OCI-LY1 (cell line): ENCODE measurements at regions not wholly inside any gene's neighbourhood (a gene's known extent, or its start where the extent isn't known, plus 50 kb on each side); places are given as distances from the start of the nearest gene placed in this dataset.

Source experiments
- H2AFZ ChIP-seq: fragments of 200-600 bp; sonication (generic), shearing (Covaris generic); 2 replicates; pipeline ENCODE4 v1.6.0; 2014; ENCODE audit warnings: antibody characterized with exemption, mild to moderate bottlenecking, low read length
- H3F3A ChIP-seq: fragments of 200-600 bp; sonication (generic), shearing (Covaris generic); 2 replicates; pipeline ENCODE4 v1.6.0; 2014; ENCODE audit warnings: mild to moderate bottlenecking, antibody characterized with exemption, low read length, moderate library complexity; ENCODE audit not compliant: insufficient read depth
- H3K27ac ChIP-seq: fragments of 200-600 bp; sonication (generic); 2 replicates; pipeline ENCODE4 v1.5.1; 2014; ENCODE audit warnings: low read length, mixed run types, mild to moderate bottlenecking, low read depth; ENCODE audit not compliant: poor library complexity, severe bottlenecking
- H3K27me3 ChIP-seq: fragments of 200-600 bp; sonication (generic); 2 replicates; pipeline ENCODE4 v1.6.0; 2014; ENCODE audit warnings: antibody characterized with exemption, mild to moderate bottlenecking, low read length, moderate library complexity; ENCODE audit not compliant: insufficient read depth
- H3K36me3 ChIP-seq: fragments of 200-600 bp; sonication (generic); 2 replicates; pipeline ENCODE4 v1.6.1; 2014; ENCODE audit warnings: mild to moderate bottlenecking, antibody characterized with exemption, low read length, moderate library complexity, mixed read lengths; ENCODE audit not compliant: insufficient read depth
- H3K4me1 ChIP-seq: fragments of 200-600 bp; sonication (generic); 2 replicates; pipeline ENCODE4 v1.5.1; 2014; ENCODE audit warnings: mild to moderate bottlenecking, low read length, moderate library complexity; ENCODE audit not compliant: insufficient read depth, severe bottlenecking
- H3K4me2 ChIP-seq: fragments of 200-600 bp; sonication (generic), shearing (Covaris generic); 2 replicates; pipeline ENCODE4 v1.6.1; 2014; ENCODE audit warnings: low read length
- H3K4me3 ChIP-seq: fragments of 200-600 bp; sonication (generic); 2 replicates; pipeline ENCODE4 v1.5.1; 2014; ENCODE audit warnings: low read length, low read depth, mild to moderate bottlenecking, mixed read lengths; ENCODE audit not compliant: poor library complexity, severe bottlenecking
- H3K79me2 ChIP-seq: fragments of 200-600 bp; shearing (Covaris generic); 2 replicates; pipeline ENCODE4 v1.6.1; 2016; ENCODE audit warnings: mixed run types, low read length, mixed read lengths; ENCODE audit not compliant: insufficient read depth
- H3K9ac ChIP-seq: fragments of 200-600 bp; sonication (generic), shearing (Covaris generic); 2 replicates; pipeline ENCODE4 v1.6.1; 2014; ENCODE audit warnings: mild to moderate bottlenecking, low read length, mixed read lengths
- H3K9me2 ChIP-seq: fragments of 200-600 bp; sonication (generic), shearing (Covaris generic); 2 replicates; pipeline ENCODE4 v1.6.1; 2014; ENCODE audit warnings: low read depth, mild to moderate bottlenecking, low read length, mixed read lengths
- H3K9me3 ChIP-seq: fragments of 200-600 bp; shearing (Covaris generic); 2 replicates; pipeline ENCODE4 v1.6.1; 2014; ENCODE audit warnings: low read length, mixed read lengths
- H4K20me1 ChIP-seq: fragments of 200-600 bp; sonication (generic), shearing (Covaris generic); 2 replicates; pipeline ENCODE4 v1.6.0; 2016; ENCODE audit warnings: mild to moderate bottlenecking, low read length; ENCODE audit not compliant: insufficient read depth
- EZH2 ChIP-seq: fragments of 200-600 bp; sonication (generic), shearing (Covaris generic); IDR thresholded peaks from 2 replicates; pipeline ENCODE4 v1.8.0; 2017; ENCODE audit warnings: borderline replicate concordance, mixed run types, mild to moderate bottlenecking, antibody characterized with exemption, low read length, moderate library complexity, mixed read lengths
- TF ChIP-seq, protein P1 (sequence below): fragments of 200-600 bp; sonication (generic), shearing (Covaris generic); IDR thresholded peaks from 2 replicates; pipeline ENCODE4 v1.5.1; 2017; ENCODE audit warnings: mild to moderate bottlenecking, antibody characterized with exemption, low read length, moderate library complexity, mixed read lengths

DNA sequence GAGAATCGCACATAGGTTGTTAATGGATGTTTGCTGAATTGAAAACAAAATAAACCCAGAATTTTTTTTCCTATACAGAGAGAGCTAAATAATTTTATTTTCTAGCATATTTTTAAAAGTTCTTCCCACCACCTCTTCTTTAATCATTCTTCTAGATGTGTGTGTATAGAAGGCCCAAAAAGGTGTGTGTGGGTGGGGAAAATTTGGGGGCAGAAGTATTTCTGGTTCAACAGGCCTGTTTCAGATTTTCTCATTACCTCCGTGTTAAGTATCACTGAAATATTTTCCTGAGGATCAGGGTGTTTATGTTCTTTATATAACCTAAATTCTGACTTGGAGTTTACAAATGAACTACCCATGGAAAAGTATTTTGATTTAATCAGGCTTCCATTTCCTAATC is 144.2 kb upstream of the ZNF804B start:
- H3F3A ChIP-seq = no peaks in the 10 kb centered on the region
- no peak overlapping the region for H3K4me2 ChIP-seq
- TF ChIP-seq, protein P1, sequence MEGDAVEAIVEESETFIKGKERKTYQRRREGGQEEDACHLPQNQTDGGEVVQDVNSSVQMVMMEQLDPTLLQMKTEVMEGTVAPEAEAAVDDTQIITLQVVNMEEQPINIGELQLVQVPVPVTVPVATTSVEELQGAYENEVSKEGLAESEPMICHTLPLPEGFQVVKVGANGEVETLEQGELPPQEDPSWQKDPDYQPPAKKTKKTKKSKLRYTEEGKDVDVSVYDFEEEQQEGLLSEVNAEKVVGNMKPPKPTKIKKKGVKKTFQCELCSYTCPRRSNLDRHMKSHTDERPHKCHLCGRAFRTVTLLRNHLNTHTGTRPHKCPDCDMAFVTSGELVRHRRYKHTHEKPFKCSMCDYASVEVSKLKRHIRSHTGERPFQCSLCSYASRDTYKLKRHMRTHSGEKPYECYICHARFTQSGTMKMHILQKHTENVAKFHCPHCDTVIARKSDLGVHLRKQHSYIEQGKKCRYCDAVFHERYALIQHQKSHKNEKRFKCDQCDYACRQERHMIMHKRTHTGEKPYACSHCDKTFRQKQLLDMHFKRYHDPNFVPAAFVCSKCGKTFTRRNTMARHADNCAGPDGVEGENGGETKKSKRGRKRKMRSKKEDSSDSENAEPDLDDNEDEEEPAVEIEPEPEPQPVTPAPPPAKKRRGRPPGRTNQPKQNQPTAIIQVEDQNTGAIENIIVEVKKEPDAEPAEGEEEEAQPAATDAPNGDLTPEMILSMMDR = no peak
- no peak for TF ChIP-seq EZH2
- no peaks in the 10 kb centered on the region for H3K36me3 ChIP-seq
- no peaks in the 10 kb centered on the region for H3K79me2 ChIP-seq
- no peak overlapping the region for H3K4me3 ChIP-seq
- H4K20me1 ChIP-seq = no peaks in the 10 kb centered on the region
- H3K27me3 ChIP-seq = no peaks in the 10 kb centered on the region
- H3K9me3 ChIP-seq = no peaks in the 10 kb centered on the region
- H3K9me2 ChIP-seq = no peaks in the 10 kb centered on the region
- no peak overlapping the region for H3K9ac ChIP-seq
- H3K4me1 ChIP-seq = no peaks in the 10 kb centered on the region
- no peak overlapping the region for H2AFZ ChIP-seq
- no peak overlapping the region for H3K27ac ChIP-seq

DNA sequence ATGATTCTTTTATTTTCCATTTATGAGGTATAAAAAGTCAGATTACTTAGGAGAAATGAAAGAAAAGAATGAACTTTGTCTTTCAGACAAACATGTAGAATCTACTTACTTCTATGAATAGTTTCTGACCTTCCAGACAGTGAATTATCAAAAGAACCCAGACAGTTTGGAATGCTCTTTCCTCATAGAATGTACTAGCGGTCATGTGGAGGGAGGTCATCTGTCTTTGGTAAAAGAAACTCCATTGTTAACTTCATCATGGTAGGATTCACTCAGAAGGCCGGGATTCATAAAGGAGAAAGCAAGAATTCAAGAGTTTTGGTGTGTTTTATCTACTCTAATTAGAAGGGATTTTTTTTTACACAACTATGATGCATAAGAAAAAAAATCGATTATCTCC is 144.8 kb upstream of the ZNF804B start:
- Histone ChIP-seq H3K9me2 (no peaks in the 10 kb centered on the region), H3K27me3 (no peaks in the 10 kb centered on the region)

DNA sequence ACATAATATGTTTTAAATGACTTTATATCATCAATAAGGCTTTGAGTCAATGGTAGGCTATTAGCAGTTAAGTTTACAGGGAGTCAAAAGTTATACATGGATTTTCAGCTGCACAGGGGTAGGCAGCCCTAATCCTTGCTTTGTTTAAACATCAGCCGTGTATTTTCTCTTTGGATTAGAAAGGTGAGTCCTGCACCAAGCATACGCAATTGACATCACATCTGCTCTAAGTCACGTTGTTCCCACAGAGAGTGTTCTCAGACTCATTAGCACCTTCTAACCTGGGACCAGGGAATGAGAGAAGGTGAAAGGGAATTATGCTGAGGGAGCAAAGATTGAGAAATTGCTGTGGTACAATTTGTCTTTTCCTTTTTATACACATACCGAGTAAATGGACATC is 148.6 kb upstream of the ZNF804B start:
- Histone ChIP-seq H3K36me3 (no peaks in the 10 kb centered on the region), H3K9ac (no peak overlapping the region), H3K9me2 (no peaks in the 10 kb centered on the region), H3K4me3 (no peak overlapping the region), H3K79me2 (no peaks in the 10 kb centered on the region), H3K4me1 (no peaks in the 10 kb centered on the region), H3K27me3 (no peaks in the 10 kb centered on the region), H3K9me3 (no peaks in the 10 kb centered on the region), H3K27ac (no peak overlapping the region), H3K4me2 (no peak overlapping the region), H4K20me1 (no peaks in the 10 kb centered on the region), H3F3A (no peaks in the 10 kb centered on the region), H2AFZ (no peak overlapping the region)
- TF ChIP-seq, protein P1 = no peak
- TF ChIP-seq EZH2 = no peak

More for the DNA sequence above, 144.8 kb upstream of the ZNF804B start:
- Histone ChIP-seq H3F3A (no peaks in the 10 kb centered on the region), H3K79me2 (no peaks in the 10 kb centered on the region), H3K36me3 (no peaks in the 10 kb centered on the region), H3K27ac (no peak overlapping the region), H3K4me2 (no peak overlapping the region), H3K4me1 (no peaks in the 10 kb centered on the region), H4K20me1 (no peaks in the 10 kb centered on the region), H2AFZ (no peak overlapping the region), H3K9ac (no peak overlapping the region), H3K9me3 (no peaks in the 10 kb centered on the region), H3K4me3 (no peak overlapping the region)
- TF ChIP-seq EZH2 = no peak
- TF ChIP-seq, protein P1 = no peak
